CD14-positive monocyte (primary cell): ENCODE measurements at regions not wholly inside any gene's neighbourhood (a gene's known extent, or its start where the extent isn't known, plus 50 kb on each side); places are given as distances from the start of the nearest gene placed in this dataset.

Source experiments
- DNase-seq, 3 donors: peaks; one replicate each; pipeline ENCODE4 v3.0.0-alpha.2; 2011 to 2022
- H2AFZ ChIP-seq: 2 replicates; pipeline ENCODE4 v1.6.0; 2012; ENCODE audit warnings: mild to moderate bottlenecking, low read depth, low read length, inconsistent platforms; ENCODE audit not compliant: insufficient read depth, poor library complexity, severe bottlenecking
- H3K27ac ChIP-seq, 2 donors: 1 replicate in 1 of 2; 2 replicates in 1 of 2; pipeline ENCODE4 v1.5.1; 2012 to 2013; ENCODE audit warnings: low read length in 2 of 2, control low read depth in 1 of 2, inconsistent platforms in 1 of 2, low read depth in 1 of 2, mild to moderate bottlenecking in 1 of 2
- H3K27me3 ChIP-seq, 2 donors: one replicate each; pipeline versions ENCODE4 v1.6.0 to v1.6.1; 2011 to 2013; ENCODE audit warnings: low read length in 2 of 2; ENCODE audit not compliant: control insufficient read depth in 2 of 2, insufficient read depth in 2 of 2
- H3K36me3 ChIP-seq, 2 donors: replicated peaks in 1 of 2; 1 replicate in 1 of 2; 2 replicates in 1 of 2; pipeline versions ENCODE4 v1.5.1 to v1.6.1; 2012 to 2013; ENCODE audit warnings: low read length in 2 of 2, control low read depth in 1 of 2, inconsistent platforms in 1 of 2, mild to moderate bottlenecking in 1 of 2; ENCODE audit not compliant: insufficient read depth in 2 of 2, control insufficient read depth in 1 of 2
- H3K4me1 ChIP-seq, 2 donors: 1 replicate in 1 of 2; 2 replicates in 1 of 2; pipeline versions ENCODE4 v1.5.1 to v1.6.1; 2012 to 2013; ENCODE audit warnings: low read length in 2 of 2, control low read depth in 1 of 2, inconsistent platforms in 1 of 2, mild to moderate bottlenecking in 1 of 2, moderate library complexity in 1 of 2; ENCODE audit not compliant: insufficient read depth in 2 of 2, control insufficient read depth in 1 of 2
- H3K4me2 ChIP-seq: replicated peaks from 2 replicates; pipeline ENCODE3; 2012; ENCODE audit warnings: low read length, moderate library complexity, mild to moderate bottlenecking; ENCODE audit not compliant: poor library complexity, severe bottlenecking; ENCODE audit errors: extremely low read depth
- H3K4me3 ChIP-seq, 3 experiments: fragments of 200-600 bp in 1 of 3; sonication (generic) in 1 of 3; replicated peaks in 1 of 3; 1 replicate in 2 of 3; 2 replicates in 1 of 3; pipeline ENCODE4 v1.5.1; 2011 to 2013; ENCODE audit warnings: low read length in 3 of 3, mild to moderate bottlenecking in 3 of 3, control low read depth in 2 of 3, low read depth in 2 of 3, inconsistent platforms in 1 of 3, moderate library complexity in 1 of 3
- H3K79me2 ChIP-seq: 2 replicates; pipeline ENCODE4 v1.6.0; 2012; ENCODE audit warnings: mild to moderate bottlenecking, control low read depth, inconsistent platforms, low read length, moderate library complexity; ENCODE audit not compliant: insufficient read depth
- H3K9ac ChIP-seq: 2 replicates; pipeline ENCODE4 v1.6.0; 2017; ENCODE audit warnings: low read length, mild to moderate bottlenecking; ENCODE audit not compliant: insufficient read depth, poor library complexity, severe bottlenecking
- H3K9me3 ChIP-seq, 2 donors: replicated peaks in 1 of 2; 1 replicate in 1 of 2; 2 replicates in 1 of 2; pipeline versions ENCODE4 v1.5.1 to v1.6.1; 2012 to 2013; ENCODE audit warnings: low read length in 2 of 2, control low read depth in 1 of 2; ENCODE audit not compliant: control insufficient read depth in 1 of 2, insufficient read depth in 1 of 2
- H4K20me1 ChIP-seq: 2 replicates; pipeline ENCODE4 v1.6.0; 2012; ENCODE audit warnings: mild to moderate bottlenecking, low read length, control low read depth, moderate library complexity; ENCODE audit not compliant: insufficient read depth
- H3K27ac Mint-ChIP-seq, 7 donors: one replicate each; pipeline ENCODE4 v1.8.0; 2020; ENCODE audit warnings: mild to moderate bottlenecking in 7 of 7, mixed read lengths in 7 of 7, moderate library complexity in 6 of 7, inconsistent platforms in 2 of 7
- H3K27me3 Mint-ChIP-seq, 3 donors: one replicate each; pipeline ENCODE4 v1.8.0; 2021 to 2022; ENCODE audit warnings: low read depth in 3 of 3, mild to moderate bottlenecking in 3 of 3, mixed read lengths in 3 of 3, moderate library complexity in 3 of 3, inconsistent platforms in 1 of 3
- H3K36me3 Mint-ChIP-seq, 2 donors: one replicate each; pipeline ENCODE4 v1.8.0; 2020; ENCODE audit warnings: mixed read lengths in 2 of 2, inconsistent platforms in 1 of 2, mild to moderate bottlenecking in 1 of 2
- H3K4me1 Mint-ChIP-seq: one replicate; pipeline ENCODE4 v1.8.0; 2020; ENCODE audit warnings: mild to moderate bottlenecking, mixed read lengths
- H3K4me3 Mint-ChIP-seq, 2 donors: one replicate each; pipeline ENCODE4 v1.8.0; 2020; ENCODE audit warnings: mild to moderate bottlenecking in 2 of 2, mixed read lengths in 2 of 2, moderate library complexity in 1 of 2
- H3K9me3 Mint-ChIP-seq, 7 donors: one replicate each; pipeline ENCODE4 v1.8.0; 2020 to 2022; ENCODE audit warnings: mixed read lengths in 7 of 7, mild to moderate bottlenecking in 6 of 7, moderate library complexity in 6 of 7, inconsistent platforms in 2 of 7
- WGBS: methylation state at CpG from one replicate; pipeline ENCODE4 v1.1.5; 2013; ENCODE audit warnings: missing lambda C conversion rate; ENCODE audit not compliant: insufficient coverage; 5-methylcytosine and 5-hydroxymethylcytosine counted together
- intact Hi-C, 2 donors: fragments of 100-400 bp; cut with micrococcal nuclease; formaldehyde crosslinking; loops; one replicate each; pipeline versions ENCODE4 v1.15.0 to v1.15.1; 2023
- TF ChIP-seq, protein P1 (sequence below): fragments of 200-600 bp; IDR thresholded peaks from one replicate; pipeline ENCODE4 v1.8.0; 2022; ENCODE audit warnings: antibody characterized with exemption, mild to moderate bottlenecking

GRCh38 chr5:175168882-175169507 is 275.0 kb downstream of the DRD1 start:
- no peak overlapping the region for H3K4me3 ChIP-seq
- Mint-ChIP-seq H3K4me1 (no peaks in the 10 kb centered on the region), H3K27me3 (peaks cover 0 to 2% (median 1%) of the 10 kb centered on the region in 3 donors), H3K9me3 (no peaks in the 10 kb centered on the region), H3K4me3 (no peak overlapping the region), H3K27ac (no peak overlapping the region), H3K36me3 (no peaks in the 10 kb centered on the region)
- TF ChIP-seq, protein P1, sequence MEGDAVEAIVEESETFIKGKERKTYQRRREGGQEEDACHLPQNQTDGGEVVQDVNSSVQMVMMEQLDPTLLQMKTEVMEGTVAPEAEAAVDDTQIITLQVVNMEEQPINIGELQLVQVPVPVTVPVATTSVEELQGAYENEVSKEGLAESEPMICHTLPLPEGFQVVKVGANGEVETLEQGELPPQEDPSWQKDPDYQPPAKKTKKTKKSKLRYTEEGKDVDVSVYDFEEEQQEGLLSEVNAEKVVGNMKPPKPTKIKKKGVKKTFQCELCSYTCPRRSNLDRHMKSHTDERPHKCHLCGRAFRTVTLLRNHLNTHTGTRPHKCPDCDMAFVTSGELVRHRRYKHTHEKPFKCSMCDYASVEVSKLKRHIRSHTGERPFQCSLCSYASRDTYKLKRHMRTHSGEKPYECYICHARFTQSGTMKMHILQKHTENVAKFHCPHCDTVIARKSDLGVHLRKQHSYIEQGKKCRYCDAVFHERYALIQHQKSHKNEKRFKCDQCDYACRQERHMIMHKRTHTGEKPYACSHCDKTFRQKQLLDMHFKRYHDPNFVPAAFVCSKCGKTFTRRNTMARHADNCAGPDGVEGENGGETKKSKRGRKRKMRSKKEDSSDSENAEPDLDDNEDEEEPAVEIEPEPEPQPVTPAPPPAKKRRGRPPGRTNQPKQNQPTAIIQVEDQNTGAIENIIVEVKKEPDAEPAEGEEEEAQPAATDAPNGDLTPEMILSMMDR = no peak
- no peak overlapping the region for H3K27ac ChIP-seq
- H3K36me3 ChIP-seq = no peaks in the 10 kb centered on the region
- intact Hi-C loops = no loop called here
- no peaks in the 10 kb centered on the region for H3K4me1 ChIP-seq
- WGBS = 75% methylated on average over 7 of the region's 8 CpGs
- no peaks in the 10 kb centered on the region for H3K27me3 ChIP-seq
- no peak overlapping the region for H3K9ac ChIP-seq
- H2AFZ ChIP-seq = no peak overlapping the region
- H3K9me3 ChIP-seq = no peaks in the 10 kb centered on the region
- DNase-seq = no peak
- no peaks in the 10 kb centered on the region for H3K79me2 ChIP-seq
- no peaks in the 10 kb centered on the region for H4K20me1 ChIP-seq
- no peak overlapping the region for H3K4me2 ChIP-seq

GRCh38 chr5:175166026-175166425 is 278.0 kb downstream of the DRD1 start:
- H3K4me1 ChIP-seq = no peaks in the 10 kb centered on the region
- H3K4me1 Mint-ChIP-seq = no peaks in the 10 kb centered on the region
- intact Hi-C loops = no loop called here
- no peaks in the 10 kb centered on the region for H4K20me1 ChIP-seq
- H3K27ac Mint-ChIP-seq = no peak overlapping the region
- H3K27me3 ChIP-seq = no peaks in the 10 kb centered on the region
- no peak overlapping the region for H3K27ac ChIP-seq
- no peak overlapping the region for H3K4me2 ChIP-seq
- no peak overlapping the region for H3K4me3 ChIP-seq
- no peak for DNase-seq
- H3K9me3 Mint-ChIP-seq = peaks cover 0 to 3% (median 0%) of the 10 kb centered on the region in 7 donors
- no peaks in the 10 kb centered on the region for H3K79me2 ChIP-seq
- H3K4me3 Mint-ChIP-seq = no peak overlapping the region
- H3K9ac ChIP-seq = no peak overlapping the region
- no CpG with 5 or more reads among the region's 2 CpGs for WGBS
- TF ChIP-seq, protein P1 = no peak
- no peaks in the 10 kb centered on the region for H3K36me3 ChIP-seq
- no peaks in the 10 kb centered on the region for H3K36me3 Mint-ChIP-seq
- H2AFZ ChIP-seq = no peak overlapping the region
- no peaks in the 10 kb centered on the region for H3K9me3 ChIP-seq
- peaks cover 0 to 3% (median 1%) of the 10 kb centered on the region in 3 donors for H3K27me3 Mint-ChIP-seq
